ENCODE measurements at regions not wholly inside any gene's neighbourhood (a gene's known extent, or its start where the extent isn't known, plus 50 kb on each side); places are given as distances from the start of the nearest gene placed in this dataset.

GRCh38 chr15:93249623-93250022, 160.6 kb upstream of the RGMA start:
- WGBS, 2 experiments (ENCODE audit: extremely low coverage in 2 of 2, insufficient read length in 1 of 2), result 33% methylated on average over 2 of the region's 7 CpGs; no CpG with 5 or more reads in 1 of the 2 experiments
- H4K91ac ChIP-seq (ENCODE audit: insufficient read depth, low read depth, low read length), result no peak overlapping the region
- POLR2A ChIA-PET (ENCODE audit: unreplicated experiment), result no interaction called here

More at GRCh38 chr15:93249623-93250022, 160.6 kb upstream of the RGMA start:
- H3K4me2 ChIP-seq (ENCODE audit: low read depth, low read length), result no peak overlapping the region
- no peak overlapping the region for H2BK20ac ChIP-seq (ENCODE audit: low read depth, low read length)
- intact Hi-C loops (cut with micrococcal nuclease), result no loop called here
- no peak for DNase-seq
- CTCF ChIA-PET, result no interaction called here
- no peak overlapping the region for H2BK5ac ChIP-seq (ENCODE audit: low read depth, low read length, poor library complexity, severe bottlenecking)
- H2AK9ac ChIP-seq (replicated peaks; ENCODE audit: low read depth, low read length, poor library complexity), result no peak overlapping the region
- H3K14ac ChIP-seq (replicated peaks; ENCODE audit: low read depth, low read length), result no peak overlapping the region
- in situ Hi-C loops (cut with MboI; ENCODE audit: low sequenced_read_pairs), result no loop called here
- no peak overlapping the region for H3K18ac ChIP-seq (ENCODE audit: low read depth, low read length)
- dilution Hi-C loops (cut with HindIII; ENCODE audit: low sequenced_read_pairs, unreplicated experiment), result no loop called here
- H2BK15ac ChIP-seq (ENCODE audit: low read depth, low read length), result no peak overlapping the region
- H4K20me1 ChIP-seq (ENCODE audit: insufficient read depth, low read length), result no peaks in the 10 kb centered on the region
- H3K56ac ChIP-seq (ENCODE audit: extremely low read depth, insufficient read depth, low read length), result no peak overlapping the region
- no TSS peak for BruUV-seq (replicated peaks)
- H2BK120ac ChIP-seq (ENCODE audit: low read depth, low read length), result no peak overlapping the region
- H4K8ac ChIP-seq (ENCODE audit: low read depth in 2 of 2, low read length in 2 of 2), result no peak overlapping the region
- ATAC-seq (ENCODE audit: low read depth), result no peak
- no peak overlapping the region for H3K23ac ChIP-seq (ENCODE audit: low read depth, low read length)
- TF ChIP-seq NFE2L2 (IDR thresholded peaks at IDR 0.05; ENCODE audit: low read depth, low read length) (no peak), CHD1 (IDR thresholded peaks at IDR 0.05; ENCODE audit: low read depth, low read length) (no peak), ELK1 (IDR thresholded peaks at IDR 0.05; ENCODE audit: borderline replicate concordance, low read depth, low read length) (no peak), SMC3 (IDR thresholded peaks at IDR 0.05; ENCODE audit: low read depth, low read length) (no peak), MAFK (IDR thresholded peaks at IDR 0.05; ENCODE audit: low read depth, low read length) (no peak)
- no peak overlapping the region for H3K4me3 ChIP-seq (ENCODE audit: insufficient read depth, low read depth, low read length)
- H4K5ac ChIP-seq (ENCODE audit: low read depth, low read length), result no peak overlapping the region
- no peak overlapping the region for H3K4ac ChIP-seq (ENCODE audit: low read depth, low read length)
- H3K9ac ChIP-seq (ENCODE audit: low read depth, low read length), result no peak overlapping the region
- no peak overlapping the region for H3K27ac ChIP-seq (ENCODE audit: insufficient read depth, low read length)
- H2AFZ ChIP-seq (replicated peaks; ENCODE audit: low read length, poor library complexity), result no peak overlapping the region
- peaks cover 45% of the 10 kb centered on the region for H3K9me3 ChIP-seq (ENCODE audit: control insufficient read depth, insufficient read depth, low read length)
- no peaks in the 10 kb centered on the region for H3K4me1 ChIP-seq (ENCODE audit: control insufficient read depth, insufficient read depth, low read length)
- no peaks in the 10 kb centered on the region for H3K36me3 ChIP-seq (ENCODE audit: control insufficient read depth, insufficient read depth, low read length)
- H3K9me1 ChIP-seq (ENCODE audit: insufficient read depth, low read length), result no peaks in the 10 kb centered on the region
- H3K27me3 ChIP-seq (ENCODE audit: control insufficient read depth, insufficient read depth, low read length), result no peaks in the 10 kb centered on the region
- H2AK5ac ChIP-seq (ENCODE audit: low read depth, low read length), result no peak overlapping the region
- H3K79me1 ChIP-seq (ENCODE audit: low read depth in 1 of 2, low read length in 2 of 2), result no peaks in the 10 kb centered on the region
